ENCODE measurements at regions not wholly inside any gene's neighbourhood (a gene's known extent, or its start where the extent isn't known, plus 50 kb on each side); places are given as distances from the start of the nearest gene placed in this dataset.
"Not testable (repeated sequence)": the region's sequence is repeated elsewhere in the genome, so short reads cannot be mapped to it uniquely, and the experiment has no call there.

GRCh38 chr7:112930787-112931186, 140.6 kb upstream of the TMEM168 start:
- no peak for DNase-seq

- DNase-seq = no peak
Measured at GRCh38 chr7:112929421-112929820, 139.2 kb upstream of the TMEM168 start.

- no peak for DNase-seq
Measured at GRCh38 chr7:112926018-112926417, 135.8 kb upstream of the TMEM168 start.

- not testable (repeated sequence) for DNase-seq
Measured at GRCh38 chr7:112922546-112922945, 132.4 kb upstream of the TMEM168 start.

GRCh38 chr7:112916431-112916830, 126.2 kb upstream of the TMEM168 start:
- not testable (repeated sequence) for DNase-seq

- DNase-seq = no peak
Measured at GRCh38 chr7:112908086-112908485, 117.9 kb upstream of the TMEM168 start.

GRCh38 chr7:112907658-112908057, 117.5 kb upstream of the TMEM168 start:
- no peak for DNase-seq

- DNase-seq = no peak
Measured at GRCh38 chr7:112905950-112906349, 115.8 kb upstream of the TMEM168 start.

GRCh38 chr7:112905413-112905812, 115.2 kb upstream of the TMEM168 start:
- no peak for DNase-seq

- peak; percentile 16 for DNase-seq
Measured at GRCh38 chr7:112898432-112899290, 108.5 kb upstream of the TMEM168 start.

GRCh38 chr7:112897839-112898431, 107.7 kb upstream of the TMEM168 start:
- DNase-seq = no peak

- DNase-seq = no peak
Measured at GRCh38 chr7:112896026-112896601, 105.9 kb upstream of the TMEM168 start.

GRCh38 chr7:112892263-112892662, 102.1 kb upstream of the TMEM168 start:
- DNase-seq = no peak

GRCh38 chr7:112891698-112892097, 101.5 kb upstream of the TMEM168 start:
- no peak for DNase-seq

- DNase-seq = no peak
Measured at GRCh38 chr7:112889834-112890438, 99.7 kb upstream of the TMEM168 start.

GRCh38 chr7:112889268-112889667, 99.1 kb upstream of the TMEM168 start:
- DNase-seq = no peak

GRCh38 chr7:112888781-112889180, 98.6 kb upstream of the TMEM168 start:
- DNase-seq = no peak

- no peak for DNase-seq
Measured at GRCh38 chr7:112887976-112888375, 97.8 kb upstream of the TMEM168 start.

- no peak for DNase-seq
Measured at GRCh38 chr7:112887337-112887736, 97.1 kb upstream of the TMEM168 start.

- no peak for DNase-seq
Measured at GRCh38 chr7:112886208-112886607, 96.0 kb upstream of the TMEM168 start.

- no peak for DNase-seq
Measured at GRCh38 chr7:112882991-112883390, 92.8 kb upstream of the TMEM168 start.

- no peak for DNase-seq
Measured at GRCh38 chr7:112882511-112882910, 92.3 kb upstream of the TMEM168 start.

- DNase-seq = no peak
Measured at GRCh38 chr7:112882022-112882421, 91.8 kb upstream of the TMEM168 start.
